ENCODE measurements at regions not wholly inside any gene's neighbourhood (a gene's known extent, or its start where the extent isn't known, plus 50 kb on each side); places are given as distances from the start of the nearest gene placed in this dataset.
"Not testable (repeated sequence)": the region's sequence is repeated elsewhere in the genome, so short reads cannot be mapped to it uniquely, and the experiment has no call there.

DNA sequence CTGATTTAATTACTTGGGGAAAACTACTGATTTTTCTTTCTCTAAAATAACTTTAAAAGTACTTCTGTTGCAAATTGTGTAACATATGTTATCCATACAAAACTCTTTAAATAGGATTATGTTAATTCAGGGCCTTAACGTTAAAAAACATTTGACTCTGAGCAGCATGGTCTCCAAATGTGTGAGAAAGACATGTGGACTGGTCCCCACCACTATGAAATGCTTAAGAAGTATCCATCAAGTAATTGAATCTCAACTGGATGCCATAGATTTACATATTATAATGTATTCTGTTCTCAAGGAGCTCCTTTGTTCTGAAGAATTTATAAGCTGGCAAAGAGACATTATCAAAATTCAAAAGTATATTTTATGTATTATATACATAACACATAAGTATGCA is 130.8 kb upstream of the HEY2 start:
- Mint-ChIP-seq H3K27ac (no peak overlapping the region), H3K4me3 (no peak overlapping the region), H3K9me3 (no peaks in the 10 kb centered on the region), H3K4me1 (peaks cover 51% of the 10 kb centered on the region), H3K36me3 (ENCODE audit: low read depth) (no peaks in the 10 kb centered on the region), H3K27me3 (ENCODE audit: low read depth, poor library complexity) (no peaks in the 10 kb centered on the region)
- TF ChIP-seq CTCF (IDR thresholded peaks at IDR 0.05), result no peak
- DNase-seq, result no peak

GRCh38 chr6:125623085-125623484 is 126.3 kb upstream of the HEY2 start:
- Mint-ChIP-seq H3K4me1 (peaks cover 38% of the 10 kb centered on the region), H3K27me3 (ENCODE audit: low read depth, poor library complexity) (no peaks in the 10 kb centered on the region), H3K27ac (peak overlapping the region; percentile 62), H3K36me3 (ENCODE audit: low read depth) (peaks cover 5% of the 10 kb centered on the region), H3K9me3 (peaks cover 6% of the 10 kb centered on the region), H3K4me3 (no peak overlapping the region)
- DNase-seq, result no peak
- TF ChIP-seq CTCF (IDR thresholded peaks at IDR 0.05), result no peak

GRCh38 chr6:125631165-125631564 is 118.3 kb upstream of the HEY2 start:
- H3K9me3 Mint-ChIP-seq, result no peaks in the 10 kb centered on the region
- no peak for DNase-seq
- H3K27ac Mint-ChIP-seq, result no peak overlapping the region
- peaks cover 22% of the 10 kb centered on the region for H3K4me1 Mint-ChIP-seq
- TF ChIP-seq CTCF (IDR thresholded peaks at IDR 0.05), result no peak
- H3K27me3 Mint-ChIP-seq (ENCODE audit: low read depth, poor library complexity), result no peaks in the 10 kb centered on the region
- H3K4me3 Mint-ChIP-seq, result no peak overlapping the region
- peaks cover 1% of the 10 kb centered on the region for H3K36me3 Mint-ChIP-seq (ENCODE audit: low read depth)

GRCh38 chr6:125636011-125636410 is 113.4 kb upstream of the HEY2 start:
- H3K4me3 Mint-ChIP-seq; H3K27ac Mint-ChIP-seq; DNase-seq; H3K36me3 Mint-ChIP-seq (ENCODE audit: low read depth); H3K27me3 Mint-ChIP-seq (ENCODE audit: low read depth, poor library complexity); H3K9me3 Mint-ChIP-seq: not testable (repeated sequence)
- H3K4me1 Mint-ChIP-seq, result peaks cover 27% of the 10 kb centered on the region

GRCh38 chr6:125636671-125637070 is 112.8 kb upstream of the HEY2 start:
- Mint-ChIP-seq H3K4me1 (peaks cover 28% of the 10 kb centered on the region), H3K4me3 (no peak overlapping the region), H3K36me3 (ENCODE audit: low read depth) (no peaks in the 10 kb centered on the region), H3K27me3 (ENCODE audit: low read depth, poor library complexity) (no peaks in the 10 kb centered on the region), H3K9me3 (no peaks in the 10 kb centered on the region), H3K27ac (no peak overlapping the region)
- DNase-seq, result no peak
- TF ChIP-seq CTCF (IDR thresholded peaks at IDR 0.05), result no peak

DNA sequence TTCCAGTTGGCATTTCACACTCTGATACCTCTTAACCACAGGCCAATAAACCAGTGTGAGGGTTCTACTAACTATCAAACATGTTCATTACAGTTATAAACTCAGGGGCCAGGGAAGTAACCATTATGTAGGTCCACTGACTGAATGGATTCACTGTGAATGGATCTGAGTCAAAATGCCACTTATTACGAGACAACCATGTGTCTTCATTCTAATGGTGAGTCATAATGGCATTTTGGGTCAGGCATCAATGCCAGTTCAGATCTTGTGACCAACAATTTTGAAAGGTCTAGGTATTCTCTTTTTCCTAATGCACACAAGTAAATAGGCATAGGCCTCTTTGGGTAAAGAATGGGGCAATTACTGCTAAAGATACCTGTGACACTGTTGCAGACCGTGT is 112.2 kb upstream of the HEY2 start:
- Mint-ChIP-seq H3K4me1 (peaks cover 30% of the 10 kb centered on the region), H3K27me3 (ENCODE audit: low read depth, poor library complexity) (no peaks in the 10 kb centered on the region), H3K27ac (no peak overlapping the region), H3K9me3 (no peaks in the 10 kb centered on the region), H3K36me3 (ENCODE audit: low read depth) (no peaks in the 10 kb centered on the region), H3K4me3 (no peak overlapping the region)
- DNase-seq, result no peak
- TF ChIP-seq CTCF (IDR thresholded peaks at IDR 0.05), result no peak

All from nephron progenitor cell (in vitro differentiated cells).